ENCODE measurements at regions not wholly inside any gene's neighbourhood (a gene's known extent, or its start where the extent isn't known, plus 50 kb on each side); places are given as distances from the start of the nearest gene placed in this dataset.

GRCh38 chr13:67914535-67914934 lies 684.4 kb upstream of the PCDH9 start:
- no peak for TF ChIP-seq CTCF (IDR thresholded peaks at IDR 0.05; ENCODE audit: low read depth, low read length)
- TF ChIP-seq EZH2phosphoT487 (IDR thresholded peaks at IDR 0.05; ENCODE audit: low read depth) = no peak
